ENCODE measurements at regions not wholly inside any gene's neighbourhood (a gene's known extent, or its start where the extent isn't known, plus 50 kb on each side); places are given as distances from the start of the nearest gene placed in this dataset.

- DNase-seq (ENCODE audit: low spot score), result no peak
- in situ Hi-C loops (cut with MboI; ENCODE audit: low sequenced_read_pairs, unreplicated experiment), result no loop called here
- TF ChIP-seq, protein P1, sequence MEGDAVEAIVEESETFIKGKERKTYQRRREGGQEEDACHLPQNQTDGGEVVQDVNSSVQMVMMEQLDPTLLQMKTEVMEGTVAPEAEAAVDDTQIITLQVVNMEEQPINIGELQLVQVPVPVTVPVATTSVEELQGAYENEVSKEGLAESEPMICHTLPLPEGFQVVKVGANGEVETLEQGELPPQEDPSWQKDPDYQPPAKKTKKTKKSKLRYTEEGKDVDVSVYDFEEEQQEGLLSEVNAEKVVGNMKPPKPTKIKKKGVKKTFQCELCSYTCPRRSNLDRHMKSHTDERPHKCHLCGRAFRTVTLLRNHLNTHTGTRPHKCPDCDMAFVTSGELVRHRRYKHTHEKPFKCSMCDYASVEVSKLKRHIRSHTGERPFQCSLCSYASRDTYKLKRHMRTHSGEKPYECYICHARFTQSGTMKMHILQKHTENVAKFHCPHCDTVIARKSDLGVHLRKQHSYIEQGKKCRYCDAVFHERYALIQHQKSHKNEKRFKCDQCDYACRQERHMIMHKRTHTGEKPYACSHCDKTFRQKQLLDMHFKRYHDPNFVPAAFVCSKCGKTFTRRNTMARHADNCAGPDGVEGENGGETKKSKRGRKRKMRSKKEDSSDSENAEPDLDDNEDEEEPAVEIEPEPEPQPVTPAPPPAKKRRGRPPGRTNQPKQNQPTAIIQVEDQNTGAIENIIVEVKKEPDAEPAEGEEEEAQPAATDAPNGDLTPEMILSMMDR (IDR thresholded peaks at IDR 0.05; ENCODE audit: borderline replicate concordance, control extremely low read depth, extremely low read depth, insufficient read depth, missing control alignments), result no peak
These were observed 209.7 kb upstream of the PRR16 start for GRCh38 chr5:120254385-120254784.

- in situ Hi-C loops (cut with MboI; ENCODE audit: low sequenced_read_pairs, unreplicated experiment), result no loop called here
- TF ChIP-seq, protein P1 (IDR thresholded peaks at IDR 0.05; ENCODE audit: borderline replicate concordance, control extremely low read depth, extremely low read depth, insufficient read depth, missing control alignments), result no peak
- DNase-seq (ENCODE audit: low spot score), result no peak
These were observed 208.9 kb upstream of the PRR16 start for GRCh38 chr5:120255214-120255613.

DNA sequence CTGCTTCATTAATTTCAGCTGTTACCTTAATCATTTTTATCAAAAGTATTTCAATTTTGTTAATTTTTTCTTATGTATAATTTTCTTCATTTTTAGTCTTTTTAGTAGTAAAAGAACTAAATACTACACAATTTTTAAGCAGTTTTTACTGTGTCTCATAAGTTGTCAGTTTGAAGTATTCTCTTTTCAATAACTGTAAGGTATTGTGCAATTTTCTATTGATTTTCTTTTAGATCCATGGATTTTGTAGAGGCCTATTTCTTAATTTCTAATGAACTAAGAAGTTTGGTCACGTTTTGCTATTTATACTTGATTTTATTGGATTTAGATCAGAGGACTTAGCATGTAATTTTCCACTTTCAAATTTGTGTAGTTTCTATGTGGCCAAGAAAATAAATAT, 207.7 kb upstream of the PRR16 start:
- TF ChIP-seq, protein P1 (IDR thresholded peaks at IDR 0.05; ENCODE audit: borderline replicate concordance, control extremely low read depth, extremely low read depth, insufficient read depth, missing control alignments), result no peak
- no peak for DNase-seq (ENCODE audit: low spot score)
- in situ Hi-C loops (cut with MboI; ENCODE audit: low sequenced_read_pairs, unreplicated experiment), result no loop called here

GRCh38 chr5:120257358-120257971, 206.6 kb upstream of the PRR16 start:
- in situ Hi-C loops (cut with MboI; ENCODE audit: low sequenced_read_pairs, unreplicated experiment), result no loop called here
- TF ChIP-seq, protein P1 (IDR thresholded peaks at IDR 0.05; ENCODE audit: borderline replicate concordance, control extremely low read depth, extremely low read depth, insufficient read depth, missing control alignments), result no peak

GRCh38 chr5:120258123-120258522, 206.0 kb upstream of the PRR16 start:
- in situ Hi-C loops (cut with MboI; ENCODE audit: low sequenced_read_pairs, unreplicated experiment), result no loop called here
- TF ChIP-seq, protein P1 (IDR thresholded peaks at IDR 0.05; ENCODE audit: borderline replicate concordance, control extremely low read depth, extremely low read depth, insufficient read depth, missing control alignments), result no peak
- DNase-seq (ENCODE audit: low spot score), result no peak

More at GRCh38 chr5:120257358-120257971, 206.6 kb upstream of the PRR16 start:
- DNase-seq (ENCODE audit: low spot score), result no peak

DNA sequence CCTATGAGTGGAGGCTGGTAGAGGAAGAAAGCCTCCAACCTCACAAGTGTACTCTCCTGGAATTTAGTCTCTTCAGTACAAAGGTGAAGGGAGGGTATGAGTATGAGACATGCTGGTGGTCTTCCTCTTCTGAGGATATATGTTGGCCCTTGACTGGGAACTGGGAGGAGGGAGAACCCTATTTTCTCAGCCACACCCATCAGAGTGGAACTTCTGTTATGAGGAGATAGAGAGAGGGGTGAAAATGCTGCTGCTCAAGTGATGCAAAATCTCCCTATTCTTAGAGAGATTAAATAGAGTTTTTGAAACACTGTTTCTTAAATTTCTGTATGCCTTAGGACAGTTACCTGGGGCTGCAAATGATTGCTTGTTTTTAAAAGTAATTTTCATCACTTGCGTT, 203.4 kb upstream of the PRR16 start:
- in situ Hi-C loops (cut with MboI; ENCODE audit: low sequenced_read_pairs, unreplicated experiment), result no loop called here
- no peak for DNase-seq (ENCODE audit: low spot score)
- TF ChIP-seq, protein P1 (IDR thresholded peaks at IDR 0.05; ENCODE audit: borderline replicate concordance, control extremely low read depth, extremely low read depth, insufficient read depth, missing control alignments), result no peak

Measured in GM13976 (cell line).